ENCODE measurements at regions not wholly inside any gene's neighbourhood (a gene's known extent, or its start where the extent isn't known, plus 50 kb on each side); places are given as distances from the start of the nearest gene placed in this dataset.

DNA sequence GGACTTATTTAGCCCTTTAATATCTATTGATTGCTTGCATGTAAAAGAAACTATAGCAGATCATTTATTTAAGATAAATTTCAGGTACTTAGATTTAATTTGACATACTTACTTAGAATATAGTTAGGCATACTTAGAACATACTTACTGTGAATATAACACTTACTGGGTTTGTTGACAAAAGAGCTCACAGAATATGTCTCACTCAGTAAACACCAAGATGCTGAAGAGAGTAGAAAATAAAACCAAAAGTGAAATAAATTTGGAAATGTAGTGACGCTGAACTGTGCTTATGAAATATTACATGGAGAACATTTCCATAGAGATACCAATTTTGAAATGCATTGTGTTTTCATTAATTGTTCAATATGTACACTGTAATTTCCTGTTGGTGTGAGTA, 615.4 kb upstream of the MAN1A1 start:
- CTCF ChIA-PET: no interaction called here
- no peak for TF ChIP-seq CTCF (conservative IDR thresholded peaks at IDR 0.05; ENCODE audit: low read depth, low read length)
- no TSS peak for BruUV-seq (replicated peaks)
- POLR2A ChIA-PET (ENCODE audit: low non-redundant PET): no interaction called here
- Histone ChIP-seq H3K27ac (ENCODE audit: low read depth, low read length, poor library complexity, severe bottlenecking) (no peak overlapping the region), H3K4me3 (ENCODE audit: low read depth, low read length, poor library complexity, severe bottlenecking) (no peak overlapping the region), H3K4me1 (ENCODE audit: insufficient read depth, low read length, poor library complexity, severe bottlenecking) (no peaks in the 10 kb centered on the region), H3K36me3 (ENCODE audit: insufficient read depth, low read length, poor library complexity, severe bottlenecking) (no peaks in the 10 kb centered on the region), H3K27me3 (replicated peaks; ENCODE audit: insufficient read depth, low read depth, low read length, poor library complexity) (no peaks in the 10 kb centered on the region), H3K9me3 (ENCODE audit: low read depth, low read length, poor library complexity, severe bottlenecking) (no peaks in the 10 kb centered on the region)
- intact Hi-C loops (cut with micrococcal nuclease; ENCODE audit: unreplicated experiment): no loop called here
- no peak for DNase-seq (ENCODE audit: low spot score)

DNA sequence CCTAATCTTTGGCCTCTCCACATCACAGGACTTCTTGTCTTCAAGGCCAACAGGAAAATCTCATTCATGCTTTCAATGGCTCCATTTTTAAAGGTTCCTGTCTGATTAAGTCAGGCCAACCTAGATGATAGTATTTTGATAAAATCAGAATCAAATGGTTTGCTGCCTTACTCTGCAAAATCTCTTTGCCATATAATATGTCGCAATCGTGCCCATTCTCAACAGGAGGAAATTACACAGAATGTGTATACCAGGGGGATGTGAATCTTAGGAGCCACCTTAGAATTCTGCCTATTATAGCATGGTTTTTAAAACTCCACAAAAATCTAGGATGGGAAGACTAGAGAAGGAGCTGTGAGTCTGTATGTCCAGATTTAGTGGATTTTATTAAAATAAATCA, 612.9 kb upstream of the MAN1A1 start:
- Histone ChIP-seq H3K4me3 (ENCODE audit: low read depth, low read length, poor library complexity, severe bottlenecking) (no peak overlapping the region), H3K27me3 (replicated peaks; ENCODE audit: insufficient read depth, low read depth, low read length, poor library complexity) (no peaks in the 10 kb centered on the region), H3K27ac (ENCODE audit: low read depth, low read length, poor library complexity, severe bottlenecking) (no peak overlapping the region), H3K36me3 (ENCODE audit: insufficient read depth, low read length, poor library complexity, severe bottlenecking) (no peaks in the 10 kb centered on the region), H3K9me3 (ENCODE audit: low read depth, low read length, poor library complexity, severe bottlenecking) (no peaks in the 10 kb centered on the region), H3K4me1 (ENCODE audit: insufficient read depth, low read length, poor library complexity, severe bottlenecking) (no peaks in the 10 kb centered on the region)
- ChIA-PET CTCF (no interaction called here), POLR2A (ENCODE audit: low non-redundant PET) (no interaction called here)
- no TSS peak for BruUV-seq (replicated peaks)
- DNase-seq (ENCODE audit: low spot score): no peak
- intact Hi-C loops (cut with micrococcal nuclease; ENCODE audit: unreplicated experiment): no loop called here
- no peak for TF ChIP-seq EZH2 (IDR thresholded peaks at IDR 0.05; ENCODE audit: borderline replicate concordance, low read depth, low read length, poor library complexity, severe bottlenecking)
- no peak for TF ChIP-seq CTCF (conservative IDR thresholded peaks at IDR 0.05; ENCODE audit: low read depth, low read length)

DNA sequence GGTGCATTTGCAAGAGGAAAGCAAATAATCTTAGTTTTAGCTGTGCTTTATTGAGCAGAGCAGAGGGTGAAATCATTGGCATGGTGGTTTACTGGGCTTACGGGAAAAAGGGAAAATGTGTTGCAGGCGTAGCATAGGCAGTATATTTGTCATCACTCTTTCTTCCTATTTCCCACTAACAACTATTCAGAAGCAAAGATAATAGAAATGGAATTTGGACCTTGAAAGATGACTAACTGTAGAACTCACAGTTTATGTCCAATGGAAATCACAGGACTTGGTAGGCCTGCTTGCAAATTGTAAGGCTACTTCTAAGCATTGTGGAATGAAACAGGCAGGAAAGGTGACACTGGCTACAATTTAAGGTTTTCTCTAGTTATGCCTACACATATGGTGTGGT, 611.9 kb upstream of the MAN1A1 start:
- TF ChIP-seq EZH2 (IDR thresholded peaks at IDR 0.05; ENCODE audit: borderline replicate concordance, low read depth, low read length, poor library complexity, severe bottlenecking) (no peak), CTCF (conservative IDR thresholded peaks at IDR 0.05; ENCODE audit: low read depth, low read length) (no peak)
- Histone ChIP-seq H3K36me3 (ENCODE audit: insufficient read depth, low read length, poor library complexity, severe bottlenecking) (no peaks in the 10 kb centered on the region), H3K27me3 (replicated peaks; ENCODE audit: insufficient read depth, low read depth, low read length, poor library complexity) (no peaks in the 10 kb centered on the region), H3K9me3 (ENCODE audit: low read depth, low read length, poor library complexity, severe bottlenecking) (no peaks in the 10 kb centered on the region), H3K27ac (ENCODE audit: low read depth, low read length, poor library complexity, severe bottlenecking) (no peak overlapping the region), H3K4me1 (ENCODE audit: insufficient read depth, low read length, poor library complexity, severe bottlenecking) (no peaks in the 10 kb centered on the region), H3K4me3 (ENCODE audit: low read depth, low read length, poor library complexity, severe bottlenecking) (no peak overlapping the region)
- ChIA-PET POLR2A (ENCODE audit: low non-redundant PET) (no interaction called here), CTCF (no interaction called here)
- DNase-seq (ENCODE audit: low spot score): no peak
- no TSS peak for BruUV-seq (replicated peaks)
- intact Hi-C loops (cut with micrococcal nuclease; ENCODE audit: unreplicated experiment): no loop called here
